Fibroblast of peridontal ligament (primary cell): ENCODE measurements at regions not wholly inside any gene's neighbourhood (a gene's known extent, or its start where the extent isn't known, plus 50 kb on each side); places are given as distances from the start of the nearest gene placed in this dataset.
A peak's percentile ranks its signal among the peaks of the same experiment; 100 is the strongest.

Source experiments
- DNase-seq: peaks from one replicate; pipeline ENCODE4 v3.0.0-alpha.2; 2010; ENCODE audit errors: extremely low read depth

DNA sequence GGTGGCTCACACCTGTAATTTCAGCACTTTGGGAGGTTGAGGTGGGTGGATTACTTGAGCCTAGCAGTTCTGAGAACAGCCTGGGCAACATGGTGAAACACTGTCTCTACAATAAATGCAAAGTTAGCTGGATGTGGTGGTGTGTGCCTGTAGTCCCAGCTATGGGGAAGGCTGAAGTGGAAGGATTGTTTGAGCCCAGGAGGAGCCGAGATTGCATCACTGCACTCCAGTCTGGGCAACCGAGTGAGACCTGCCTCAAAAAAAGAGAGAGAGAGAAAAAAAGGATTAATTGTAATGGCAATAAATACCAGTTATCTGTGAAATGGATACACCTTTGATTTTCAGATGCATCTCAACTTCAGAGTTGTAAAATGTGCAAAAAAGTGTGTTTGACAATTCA lies 58.8 kb downstream of the SPRY1 start:
- DNase-seq, result no peak

DNA sequence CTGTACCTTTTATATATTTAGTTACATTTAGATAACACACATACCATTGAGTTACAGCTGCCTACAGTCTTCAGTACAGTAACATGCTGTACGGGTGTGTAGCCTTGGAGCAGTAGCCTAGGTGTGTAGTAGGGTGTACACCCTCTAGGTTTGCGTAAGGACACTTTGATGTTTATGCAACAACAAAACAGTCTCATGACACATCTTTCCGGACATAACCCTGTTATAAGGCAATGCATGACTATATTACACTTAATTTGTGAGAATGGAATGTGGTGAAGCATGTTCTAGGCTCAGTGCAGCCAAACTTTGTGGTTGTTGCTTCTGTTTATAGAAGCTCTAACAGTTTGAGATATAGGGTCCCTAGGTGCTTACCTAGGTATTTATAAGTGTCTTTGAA lies 65.4 kb downstream of the SPRY1 start:
- no peak for DNase-seq

DNA sequence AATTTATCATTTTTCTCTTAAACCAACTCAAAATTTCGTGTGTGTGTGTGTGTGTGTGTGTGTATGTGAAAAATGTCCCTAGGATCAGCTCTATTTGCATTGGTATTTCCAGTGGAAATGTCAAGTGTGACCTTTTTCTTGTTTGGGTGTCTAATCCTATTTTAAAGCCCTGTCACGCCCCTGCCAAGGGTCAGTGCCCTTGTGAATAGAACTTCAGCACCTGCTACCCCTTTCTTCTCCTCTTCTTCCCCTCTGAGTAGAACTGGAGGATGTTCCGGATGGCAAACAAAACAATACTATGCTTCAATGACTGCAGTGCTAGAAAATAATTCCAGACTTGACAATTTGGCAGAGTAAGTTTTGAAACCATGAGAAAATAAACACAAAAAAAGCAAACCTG lies 67.3 kb downstream of the SPRY1 start:
- DNase-seq, result no peak

DNA sequence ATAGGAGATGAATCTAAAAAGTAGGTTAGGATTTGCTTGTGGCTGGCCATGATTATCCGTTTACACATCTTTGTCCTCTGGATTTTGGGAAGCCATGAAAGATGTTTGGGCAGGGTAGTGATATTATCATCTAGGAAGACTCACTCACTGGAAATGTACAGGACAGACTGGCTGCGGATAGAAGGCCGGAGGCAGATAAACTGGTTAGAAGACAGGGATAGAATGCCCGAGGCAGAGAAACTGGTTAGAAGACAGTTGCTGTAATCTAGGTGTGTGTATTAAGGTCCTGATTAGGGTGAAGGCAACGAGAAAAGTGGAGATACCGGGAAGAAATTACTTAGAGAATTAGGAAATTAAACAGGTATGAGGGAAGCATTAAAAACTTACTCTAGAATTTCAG lies 68.8 kb downstream of the SPRY1 start:
- no peak for DNase-seq

DNA sequence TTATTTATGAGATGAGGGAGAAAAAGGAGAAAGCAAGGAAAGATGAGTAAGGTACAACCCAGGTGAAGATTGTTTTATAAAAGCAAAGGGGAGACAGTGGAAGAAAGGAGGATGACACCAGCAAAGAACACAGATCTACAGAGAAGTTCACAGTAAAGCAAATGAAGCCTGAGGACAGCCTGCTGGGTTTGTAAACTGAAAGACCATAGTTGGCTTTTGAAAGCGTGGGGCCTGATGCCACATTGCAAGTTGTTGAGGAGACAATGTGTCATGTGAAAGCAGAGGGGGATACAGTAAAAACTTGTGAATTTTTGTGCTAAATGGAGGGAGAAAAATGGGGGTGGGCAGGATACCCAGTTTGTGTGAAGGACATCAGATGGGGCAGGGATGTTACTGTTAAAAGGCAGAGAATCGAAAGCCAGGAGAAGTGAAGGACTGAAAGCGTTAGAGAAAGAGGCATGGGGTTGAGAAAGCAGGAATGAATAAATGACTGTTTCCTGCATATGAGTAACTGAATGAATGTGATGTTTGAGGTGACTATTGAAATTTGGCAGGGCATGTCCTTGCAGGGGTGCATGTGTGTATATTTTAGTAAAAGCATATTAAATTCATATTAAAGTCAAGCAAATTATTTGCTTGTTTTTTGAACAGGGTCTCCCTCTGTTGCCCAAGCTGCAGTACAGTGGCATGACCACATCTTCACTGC lies 69.6 kb downstream of the SPRY1 start:
- no peak for DNase-seq

DNA sequence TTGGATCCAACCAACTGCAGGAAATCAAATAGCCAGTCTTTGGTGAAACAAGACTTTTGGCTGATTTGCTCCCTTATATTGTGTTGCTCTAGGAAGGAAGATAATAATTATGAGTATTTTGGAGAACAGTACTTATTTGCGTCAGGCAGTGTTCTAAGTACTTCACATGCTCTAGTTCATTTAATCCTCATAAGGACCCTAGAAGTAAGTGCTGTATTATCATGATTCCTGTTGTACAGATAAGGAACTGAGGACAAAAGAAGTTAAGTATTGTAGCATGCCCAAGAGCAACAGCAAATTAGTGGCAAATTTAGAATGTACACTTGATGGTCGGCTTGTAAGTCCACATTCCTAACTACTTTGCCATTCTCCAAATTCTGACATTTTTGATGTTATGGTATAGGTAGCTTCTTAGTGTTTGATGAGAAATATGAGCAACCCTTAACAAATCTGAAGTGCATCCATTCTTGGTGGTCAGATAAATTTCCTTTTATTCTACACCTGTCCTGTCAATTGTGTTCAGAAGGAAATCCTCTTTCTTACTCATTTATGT lies 72.0 kb downstream of the SPRY1 start:
- DNase-seq, result no peak

DNA sequence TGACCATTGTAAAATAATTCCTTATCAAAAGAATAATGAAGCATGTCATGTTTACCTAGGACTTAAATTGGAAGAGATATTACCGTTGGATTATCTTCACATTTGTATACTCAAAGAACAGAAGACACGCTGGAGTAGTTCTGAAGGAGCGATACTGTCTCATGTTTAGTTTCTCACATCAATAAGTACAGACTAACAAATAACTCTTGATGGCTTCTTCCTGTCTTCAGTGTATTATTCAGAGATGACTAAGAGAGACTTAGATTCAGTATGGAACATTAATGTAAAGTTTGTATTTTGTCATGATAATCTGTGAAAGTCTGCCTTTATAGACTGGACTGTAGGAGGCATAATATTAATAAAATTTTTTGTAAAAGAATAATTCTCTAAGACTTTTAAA lies 72.7 kb downstream of the SPRY1 start:
- DNase-seq, result no peak

DNA sequence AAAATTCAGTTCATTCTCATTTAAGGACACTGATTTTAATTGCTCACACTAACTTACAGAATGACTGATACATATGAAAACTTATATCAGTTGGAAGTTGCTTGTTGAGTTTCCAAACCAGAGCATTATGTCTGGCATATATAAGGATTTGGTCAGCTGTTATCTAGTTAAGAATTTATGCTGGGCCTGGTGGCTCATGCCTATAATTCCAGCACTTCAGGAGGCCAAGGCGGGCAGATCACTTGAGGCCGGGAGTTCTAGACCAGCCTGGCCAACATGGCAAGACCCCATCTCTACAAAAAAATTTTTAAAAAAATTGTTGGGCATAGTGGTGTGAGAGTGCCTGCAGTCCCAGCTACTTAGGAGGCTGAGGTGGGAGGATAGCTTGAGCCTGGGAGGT lies 73.1 kb downstream of the SPRY1 start:
- DNase-seq, result no peak

DNA sequence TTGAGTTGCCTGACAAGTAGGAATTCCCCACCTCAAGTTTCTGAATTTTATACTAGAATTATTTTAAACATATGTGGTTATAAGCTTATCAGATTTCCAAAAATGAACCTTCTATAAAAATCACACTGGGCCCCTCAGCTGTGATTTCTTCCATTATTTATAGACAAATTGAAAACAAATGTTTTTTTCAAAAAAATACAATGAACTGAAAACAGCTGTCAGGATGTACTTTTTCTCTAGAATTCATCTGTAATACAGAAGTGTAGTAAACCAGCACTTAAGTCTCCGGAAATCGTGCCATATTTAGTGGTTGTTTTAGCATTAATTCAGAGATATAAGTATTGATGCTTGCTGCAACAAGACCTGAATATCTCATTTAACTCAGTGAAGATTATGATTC lies 74.0 kb downstream of the SPRY1 start:
- DNase-seq, result no peak

DNA sequence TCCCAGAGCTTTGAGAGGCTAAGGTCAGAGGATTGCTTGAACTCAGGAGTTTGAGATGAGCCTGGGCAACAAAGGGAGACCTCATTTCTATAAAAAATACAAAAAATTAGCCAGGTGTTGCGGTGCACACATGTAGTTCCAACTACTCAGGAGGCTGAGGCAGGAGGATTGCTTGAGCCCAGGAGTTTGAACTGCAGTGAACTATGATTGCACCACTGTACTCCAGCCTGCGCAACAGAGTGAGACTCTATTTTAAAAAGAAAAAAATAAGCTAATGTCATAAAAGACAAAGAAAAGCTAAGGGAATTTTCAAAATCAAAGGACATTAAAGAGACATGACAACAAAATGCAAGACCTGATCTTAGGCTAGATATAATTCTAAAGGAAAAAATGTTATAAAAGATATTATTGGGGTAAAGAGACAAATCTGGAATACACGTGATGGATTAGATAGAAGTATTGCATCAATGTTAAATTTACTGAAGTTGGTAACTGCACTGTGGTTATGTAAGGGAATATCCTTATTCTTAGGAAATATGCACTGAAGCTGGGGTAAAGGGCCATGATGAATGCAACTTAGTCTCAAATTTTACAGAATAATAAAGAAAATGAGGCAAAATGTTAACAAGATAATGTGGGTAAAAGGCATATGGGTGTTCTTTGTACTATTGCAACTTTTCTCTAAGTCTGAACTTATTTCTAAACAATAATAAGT lies 75.2 kb downstream of the SPRY1 start:
- DNase-seq, result no peak

DNA sequence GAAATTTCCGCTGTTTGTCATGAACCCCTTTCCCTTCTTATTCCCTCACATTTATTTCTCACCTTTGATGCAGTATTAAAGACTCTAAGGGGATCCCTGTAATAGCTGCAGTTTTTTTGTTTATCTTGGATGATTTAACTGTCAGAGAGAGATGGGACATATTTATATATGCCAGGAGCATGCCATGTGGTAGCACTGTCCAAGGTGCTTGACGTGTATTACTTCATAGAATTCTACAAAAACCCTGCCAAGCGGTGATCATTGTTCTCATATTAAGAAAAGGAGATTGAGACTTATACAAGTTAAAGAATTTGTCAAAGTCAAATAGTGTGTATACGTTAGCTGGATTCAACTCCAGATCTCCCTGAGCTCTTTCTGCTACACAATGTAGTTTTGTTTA lies 78.2 kb downstream of the SPRY1 start:
- no peak for DNase-seq

DNA sequence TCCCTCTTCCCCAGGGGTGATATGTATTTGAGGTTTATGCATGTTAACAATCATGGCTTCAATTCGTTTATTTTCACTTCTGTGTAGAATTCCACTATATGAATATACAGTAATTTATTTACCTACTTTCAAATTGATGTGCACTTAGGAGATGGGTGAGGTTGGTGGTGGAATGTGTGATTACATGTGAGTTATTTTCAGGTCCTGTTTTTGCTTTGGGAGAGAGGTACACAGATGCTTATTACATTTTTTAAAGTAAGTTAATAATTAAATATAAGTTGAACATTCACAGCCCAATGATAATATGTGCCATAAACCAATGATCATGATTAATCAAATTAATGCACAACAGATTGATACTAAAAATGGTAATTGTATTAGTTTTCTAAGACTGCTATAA lies 79.5 kb downstream of the SPRY1 start:
- no peak for DNase-seq

DNA sequence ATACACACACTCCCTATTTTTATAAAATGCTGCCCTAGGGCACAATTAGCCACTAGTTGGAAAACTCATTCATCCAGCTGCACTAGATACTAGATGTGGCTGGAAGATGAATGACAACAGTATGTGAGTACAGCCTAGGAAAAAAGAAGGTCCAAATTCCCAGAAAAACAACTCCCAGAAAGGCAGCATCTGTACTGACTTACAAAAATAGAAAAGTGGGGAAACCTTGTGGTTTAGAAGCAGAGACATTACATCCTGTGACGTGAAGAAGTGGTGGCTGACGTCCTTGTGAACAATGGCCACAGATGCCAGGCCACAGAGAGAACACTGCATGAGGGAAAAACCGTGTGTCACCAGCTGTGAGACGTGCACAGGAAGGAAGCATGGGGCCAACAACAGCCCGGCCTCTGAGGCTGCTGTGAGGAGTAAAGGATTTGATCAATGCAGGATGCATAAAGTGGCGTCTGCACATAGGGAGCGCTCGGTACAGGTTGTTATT lies 81.2 kb downstream of the SPRY1 start:
- peak; percentile 65 for DNase-seq

DNA sequence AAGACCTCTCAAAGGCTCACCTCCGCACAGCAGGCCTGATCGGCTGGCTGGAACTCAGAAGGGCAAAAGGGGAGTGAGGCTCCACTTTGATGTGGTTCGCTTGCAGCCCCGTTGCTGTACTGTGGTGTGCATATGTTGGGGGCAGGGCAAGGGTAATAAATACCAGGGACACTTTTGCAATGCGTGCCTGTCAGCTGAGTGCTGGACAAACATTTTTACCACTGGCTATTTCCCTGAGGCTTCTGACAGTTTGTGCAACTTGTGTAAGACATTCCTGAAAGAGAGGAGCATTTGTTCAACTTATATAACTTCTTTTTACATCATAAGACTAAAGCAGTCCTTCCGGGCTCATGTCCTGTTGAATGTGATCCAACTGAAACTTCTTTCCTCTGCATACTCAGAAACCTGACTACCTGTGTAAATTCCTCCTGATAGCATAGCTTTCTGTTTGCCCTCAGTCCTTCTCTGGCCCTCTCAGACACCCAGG lies 82.3 kb downstream of the SPRY1 start:
- DNase-seq, result peak; percentile 9

DNA sequence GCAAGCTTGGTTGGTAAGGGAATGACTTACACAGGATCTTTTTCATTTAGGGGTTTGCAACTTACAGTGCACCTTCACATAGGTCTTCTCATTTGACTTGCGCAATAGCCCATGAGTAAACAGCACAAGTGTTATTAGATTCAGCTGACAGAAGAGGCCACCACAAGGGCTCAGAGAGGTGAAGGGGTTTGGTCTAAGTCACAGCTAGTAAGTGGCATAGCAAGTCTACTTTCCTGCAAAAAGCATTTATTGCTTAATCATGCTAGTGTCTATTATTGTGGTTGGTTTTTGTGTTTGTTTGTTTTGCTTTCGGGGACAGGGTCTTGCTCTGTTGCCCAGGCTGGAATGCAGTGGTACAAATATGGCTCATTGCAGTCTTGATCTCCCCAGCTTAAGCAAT lies 83.3 kb downstream of the SPRY1 start:
- DNase-seq, result no peak

DNA sequence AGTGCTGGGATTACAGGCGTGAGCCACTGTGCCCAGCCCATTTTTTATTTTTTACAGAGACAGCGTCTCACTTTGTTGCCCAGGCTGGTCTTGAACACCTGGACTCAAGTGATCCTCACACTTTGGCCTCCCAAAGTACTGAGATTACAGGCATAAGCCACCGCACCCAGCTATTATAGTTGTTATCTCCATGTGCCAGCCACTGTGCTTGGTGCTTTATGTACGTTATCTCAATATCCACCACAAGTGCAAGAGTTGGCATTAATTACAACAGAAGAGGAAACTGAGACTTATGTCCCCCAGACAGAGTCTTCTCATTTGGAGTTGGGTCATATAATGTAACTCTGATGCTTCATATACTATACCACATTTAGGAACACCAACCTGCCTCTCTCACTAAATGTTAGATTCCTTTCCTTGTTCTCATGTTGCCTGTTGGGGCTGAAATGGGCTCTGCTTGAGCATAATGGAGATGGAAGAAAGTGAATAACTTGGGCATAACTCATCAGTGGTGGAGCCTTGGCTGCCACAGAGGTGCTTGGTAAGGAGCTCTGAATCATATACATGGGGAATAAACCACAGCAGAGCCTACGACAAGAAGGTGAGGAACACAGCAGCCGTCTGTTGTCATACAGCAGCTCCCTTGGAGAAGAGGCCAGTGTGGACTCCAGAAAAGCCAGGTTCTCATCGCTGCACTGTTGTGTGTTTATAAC lies 84.3 kb downstream of the SPRY1 start:
- peak; percentile 40 for DNase-seq

DNA sequence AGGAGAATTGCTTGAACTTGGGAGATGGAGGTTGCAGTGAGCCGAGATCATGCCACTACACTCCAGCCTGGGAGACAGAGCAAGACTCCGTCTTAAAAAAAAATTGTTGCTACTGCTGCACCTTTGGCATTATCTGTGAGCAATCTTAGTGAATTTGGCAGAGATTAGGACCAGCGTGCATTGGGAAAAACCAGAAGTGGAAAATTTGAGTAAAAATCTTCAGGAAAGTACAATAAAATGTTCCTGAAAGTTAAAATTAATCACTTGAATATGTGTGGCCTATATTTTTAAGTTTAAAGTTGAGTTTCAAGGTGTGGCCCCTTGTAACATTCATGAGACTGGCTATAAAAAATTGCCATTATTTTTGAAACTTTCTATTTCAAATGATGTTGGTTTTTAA lies 85.1 kb downstream of the SPRY1 start:
- DNase-seq, result no peak

DNA sequence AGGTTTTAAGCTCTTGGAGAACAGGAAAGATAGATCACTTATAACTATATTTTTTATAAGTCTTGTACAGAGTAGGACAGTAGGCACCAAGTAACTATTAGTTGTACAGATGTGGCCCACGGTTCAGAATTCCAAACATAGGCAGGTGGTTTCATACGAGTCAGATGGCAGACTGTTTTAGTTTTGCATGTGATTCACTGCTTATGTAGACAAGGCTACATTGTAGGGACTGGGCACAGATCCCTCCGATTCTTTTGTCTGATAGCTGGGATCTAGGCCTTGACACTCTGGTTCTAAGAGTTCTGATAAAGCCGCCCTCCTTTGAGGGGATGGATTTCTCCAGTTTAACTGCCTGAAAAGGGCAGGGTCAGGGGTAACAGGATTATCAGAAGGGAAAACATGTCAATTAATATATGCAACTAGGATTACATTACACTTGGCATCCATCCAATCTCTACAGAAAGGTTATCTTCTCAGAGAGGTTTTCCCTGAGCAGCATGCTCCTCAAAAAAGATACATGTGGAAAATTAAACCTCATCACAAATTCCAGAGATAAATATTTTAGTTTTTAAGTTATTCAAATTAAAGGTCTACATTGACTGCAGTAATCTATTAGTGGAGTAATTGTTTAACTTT lies 87.8 kb downstream of the SPRY1 start:
- no peak for DNase-seq

DNA sequence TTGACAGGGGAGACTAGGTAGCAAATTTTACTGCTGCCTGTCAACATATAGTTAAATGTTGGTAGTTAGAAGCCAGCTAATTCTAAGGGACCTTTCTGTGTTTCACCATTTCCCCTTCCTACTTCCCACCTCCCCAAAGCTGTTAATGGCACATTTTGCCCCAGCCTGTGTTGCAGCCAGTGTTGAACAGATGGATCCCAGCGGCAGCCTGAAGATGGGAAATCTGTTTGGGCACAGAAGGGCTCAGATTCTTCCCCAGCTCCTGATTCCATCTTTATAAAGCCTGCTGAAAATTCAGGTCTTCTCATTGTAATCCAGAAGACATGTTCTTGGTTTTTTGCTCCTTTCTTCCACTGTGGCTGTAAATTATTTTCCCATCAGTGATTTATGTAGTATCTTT lies 89.0 kb downstream of the SPRY1 start:
- no peak for DNase-seq

DNA sequence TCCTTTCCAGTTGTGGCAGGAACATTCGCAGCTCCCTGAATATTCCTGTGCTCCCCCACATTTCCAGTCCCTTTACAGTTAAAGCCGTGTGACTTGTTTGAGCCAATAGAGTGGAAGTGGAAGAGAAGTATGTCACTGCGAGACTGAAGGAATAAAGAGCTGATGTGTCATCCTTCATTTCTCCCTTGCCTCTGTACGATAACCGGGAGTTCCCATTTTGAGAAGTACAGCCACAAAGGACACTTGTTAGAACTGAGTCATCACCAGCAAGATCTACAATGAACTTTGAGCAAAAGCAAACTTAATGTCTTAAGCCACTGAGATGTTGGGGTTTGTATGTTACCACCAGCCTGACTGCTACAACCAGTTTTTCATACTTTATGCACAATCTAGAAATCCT lies 92.3 kb downstream of the SPRY1 start:
- peak; percentile 50 for DNase-seq

DNA sequence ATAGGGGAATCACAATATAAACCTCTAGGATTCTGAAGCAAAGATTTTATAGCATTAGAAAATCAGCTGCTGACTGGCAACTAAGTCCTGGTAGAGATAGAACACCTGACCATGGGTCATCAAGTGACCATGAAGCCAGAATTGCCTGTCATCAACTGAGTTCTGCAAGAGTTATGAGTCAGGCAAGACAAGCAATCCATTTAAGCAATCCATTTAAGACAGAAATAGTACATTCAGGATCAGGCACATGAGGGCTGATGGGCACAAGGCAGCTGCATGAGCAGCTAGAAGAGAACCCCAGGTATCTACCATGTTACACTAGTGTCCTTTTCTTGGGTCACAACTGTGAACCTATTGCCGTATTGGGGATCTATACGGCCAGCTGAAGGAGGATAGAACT lies 98.9 kb downstream of the SPRY1 start:
- DNase-seq, result peak; percentile 23

DNA sequence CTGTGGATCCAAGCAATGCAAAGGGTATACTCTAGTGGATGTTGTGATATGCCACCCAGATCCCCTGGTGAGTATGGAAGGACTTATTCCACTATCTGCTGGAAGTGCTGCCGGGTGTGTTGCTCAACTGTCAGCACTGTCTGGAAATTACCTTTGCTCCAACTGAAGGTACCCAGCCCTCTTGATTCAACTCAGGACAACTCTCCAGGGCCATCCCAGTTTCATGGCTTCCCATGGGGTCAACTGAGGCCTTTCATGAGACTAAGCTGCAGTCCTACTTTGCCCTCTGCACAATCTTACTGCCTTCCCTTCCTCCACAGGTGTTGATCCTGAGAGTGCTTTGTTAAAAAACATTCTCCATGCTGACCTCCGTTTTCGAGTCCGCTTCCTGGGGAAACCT lies 99.8 kb downstream of the SPRY1 start:
- no peak for DNase-seq
